A204.1 (cell line): ENCODE measurements at regions not wholly inside any gene's neighbourhood (a gene's known extent, or its start where the extent isn't known, plus 50 kb on each side); places are given as distances from the start of the nearest gene placed in this dataset.
"Not testable (repeated sequence)": the region's sequence is repeated elsewhere in the genome, so short reads cannot be mapped to it uniquely, and the experiment has no call there.

ENCODE experiments used
- FAIRE-seq: peaks from 2 replicates; lab custom pipeline; 2012; peaks lifted over from hg19 to GRCh38; lab: Jason Lieb, UNC

DNA sequence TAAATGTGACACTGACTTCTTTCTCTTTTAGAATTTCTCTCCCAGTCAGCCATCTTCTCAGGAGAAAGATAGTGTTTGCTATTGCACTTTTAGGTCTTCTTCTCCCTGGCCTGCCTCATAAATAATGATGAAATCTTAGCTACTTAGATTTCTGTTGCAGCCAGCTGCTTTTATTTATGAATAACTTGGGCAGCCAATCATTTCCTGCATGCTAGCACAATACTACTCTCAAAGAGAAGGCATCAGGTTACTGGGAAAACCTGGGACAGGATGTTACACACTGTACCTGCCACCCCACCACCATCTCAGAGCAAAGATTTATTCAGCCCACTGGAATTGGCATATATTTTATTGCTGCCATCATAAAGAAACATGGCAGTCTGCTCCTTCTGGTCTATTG lies 266.6 kb downstream of the PRELID2 start:
- FAIRE-seq, result no peak

DNA sequence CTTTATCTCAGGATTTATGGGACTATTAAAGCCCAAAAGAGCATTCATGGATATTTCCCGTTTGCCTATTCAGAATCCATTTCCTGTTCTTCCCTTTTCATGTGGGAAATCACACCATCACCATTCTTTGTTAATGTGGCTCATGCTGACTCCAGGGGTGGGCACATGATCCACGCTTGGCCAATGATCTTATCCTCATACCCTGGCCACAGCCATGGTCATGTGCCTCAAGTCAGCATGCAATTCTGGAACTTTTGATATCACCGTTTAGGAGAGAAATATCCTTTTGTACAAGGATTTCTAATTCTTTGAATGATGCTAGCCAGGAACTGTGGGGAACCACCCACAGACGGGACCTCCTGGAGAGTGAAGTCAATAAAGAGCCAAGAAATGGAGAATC lies 272.2 kb downstream of the PRELID2 start:
- FAIRE-seq, result no peak

DNA sequence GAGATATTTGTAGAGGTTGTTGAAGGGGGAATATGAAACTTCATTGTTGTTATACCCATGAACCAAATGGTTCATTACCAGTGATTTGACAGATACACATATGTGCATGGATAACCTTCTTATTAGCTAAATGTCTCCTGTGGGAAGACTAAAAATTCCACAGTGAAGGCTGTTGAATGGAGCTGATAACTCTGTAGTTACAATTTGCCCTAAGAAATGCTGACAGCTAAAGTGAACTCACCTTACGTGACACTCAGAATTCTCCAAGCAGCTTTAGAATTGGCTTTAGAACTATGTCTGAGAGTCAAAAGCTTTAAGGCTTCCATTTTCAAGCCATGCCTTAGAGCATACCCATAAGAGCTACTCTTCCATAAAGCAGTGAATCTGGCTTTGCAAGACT lies 276.9 kb downstream of the PRELID2 start:
- FAIRE-seq, result no peak

DNA sequence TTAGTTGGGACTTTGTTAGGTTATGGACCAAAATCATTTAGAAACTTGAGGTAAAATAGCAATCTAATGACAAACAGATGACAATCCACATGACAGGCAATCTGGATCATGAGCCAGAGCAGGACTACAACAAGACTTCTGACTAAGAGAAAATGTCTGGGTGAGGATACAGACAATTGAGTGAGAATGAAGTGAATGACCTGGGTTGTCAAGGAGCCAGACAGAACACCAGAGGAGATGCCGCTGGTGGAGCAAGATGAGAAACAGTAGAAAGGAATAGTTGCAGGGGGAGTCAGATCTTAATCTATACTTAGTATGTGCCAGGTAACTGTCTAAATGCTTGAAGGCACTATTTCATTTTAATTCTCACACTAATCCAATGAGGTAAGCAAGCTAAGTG lies 277.8 kb downstream of the PRELID2 start:
- no peak for FAIRE-seq

DNA sequence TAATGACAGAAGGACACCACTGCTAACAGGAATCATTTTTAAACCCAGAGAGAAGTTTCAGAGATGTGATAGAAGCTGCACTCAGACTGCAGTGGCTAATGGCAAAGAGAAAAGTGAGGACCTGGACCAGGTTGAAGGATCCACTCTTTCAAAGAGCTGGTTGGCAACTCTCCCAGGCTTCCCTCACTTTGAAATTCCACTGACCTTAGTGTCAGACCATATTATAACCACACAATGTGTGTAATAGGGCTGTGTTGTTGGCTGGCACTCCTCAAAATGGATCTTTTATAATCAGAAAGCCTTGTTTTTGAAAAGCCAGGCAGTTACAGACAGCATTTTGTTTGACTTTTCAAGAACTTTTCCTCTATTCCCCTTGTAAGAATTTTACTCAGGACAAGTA lies 280.7 kb downstream of the PRELID2 start:
- no peak for FAIRE-seq

DNA sequence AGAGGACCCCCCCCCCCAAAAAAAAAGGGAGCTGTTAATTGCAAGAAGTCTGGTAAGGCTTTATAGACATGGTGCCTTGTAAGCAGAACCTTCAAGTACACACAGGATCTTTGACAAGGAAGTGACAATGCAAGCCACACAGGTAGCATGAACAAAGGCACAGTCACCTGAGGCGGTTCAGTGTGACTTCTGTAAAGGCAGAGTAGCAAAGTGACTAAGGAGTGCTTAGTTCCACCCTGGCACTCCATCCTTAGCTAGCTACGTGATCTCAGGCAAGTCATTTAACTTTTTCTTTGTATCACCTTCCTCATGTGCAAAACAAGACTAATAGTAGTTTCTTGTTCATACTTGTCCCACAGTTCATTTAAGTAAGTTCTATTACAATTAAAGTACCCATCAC lies 282.0 kb downstream of the PRELID2 start:
- no peak for FAIRE-seq

DNA sequence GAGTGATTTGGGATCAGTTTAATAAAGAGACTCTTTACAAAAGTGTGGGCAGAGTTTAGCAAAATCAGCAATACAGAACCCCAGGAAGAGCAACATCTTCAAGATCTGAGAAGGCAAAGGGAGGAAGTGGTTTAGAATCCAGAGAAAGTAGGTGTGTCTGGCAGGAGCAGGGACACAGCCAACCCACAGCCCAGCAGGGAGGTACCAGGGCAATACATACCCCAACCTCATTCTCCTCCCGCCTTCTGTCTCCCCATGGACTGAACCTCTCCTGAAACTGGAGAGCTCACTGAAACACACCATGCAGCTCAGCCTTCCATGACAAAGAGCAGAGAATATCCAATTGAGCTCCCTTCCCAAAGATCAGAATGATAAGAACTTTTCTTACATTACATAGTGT lies 283.4 kb downstream of the PRELID2 start:
- FAIRE-seq, result no peak

DNA sequence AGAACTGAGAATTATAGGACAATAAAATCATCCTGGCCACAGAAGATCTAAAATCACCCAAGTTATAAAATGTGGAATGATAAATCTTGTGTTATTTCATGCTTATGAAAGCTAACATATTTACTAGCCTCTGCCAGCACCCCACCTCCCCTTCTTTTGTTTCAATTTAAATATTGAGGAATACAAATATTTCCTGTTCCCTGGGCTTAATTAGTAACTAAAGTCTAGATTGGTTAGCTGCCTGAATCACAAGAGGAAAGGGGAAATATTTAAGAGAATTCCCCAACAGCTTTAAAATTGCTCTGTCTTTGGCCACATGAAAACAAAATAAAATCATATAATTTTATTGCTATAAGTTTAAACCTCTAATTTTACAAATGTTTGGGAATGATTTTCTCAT lies 287.0 kb downstream of the PRELID2 start:
- FAIRE-seq, result no peak

DNA sequence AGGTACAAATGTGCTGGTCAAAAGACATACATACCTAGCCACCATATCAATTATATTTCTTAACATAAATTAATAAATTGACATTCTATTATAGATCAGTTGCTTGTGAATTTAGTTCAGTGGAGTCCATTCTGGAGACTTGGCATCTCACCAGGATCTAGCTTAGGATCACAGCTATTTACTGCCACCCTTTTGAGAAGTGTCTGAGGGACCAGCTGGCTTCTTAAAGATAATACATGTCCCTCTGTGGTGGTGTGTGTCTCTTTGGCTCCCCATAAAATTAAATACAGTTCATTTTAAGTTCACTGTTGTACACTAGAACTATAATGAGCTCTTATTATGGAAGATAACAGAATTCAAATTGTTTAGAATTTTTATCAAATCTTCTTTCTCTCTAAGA lies 290.7 kb downstream of the PRELID2 start:
- FAIRE-seq, result no peak

DNA sequence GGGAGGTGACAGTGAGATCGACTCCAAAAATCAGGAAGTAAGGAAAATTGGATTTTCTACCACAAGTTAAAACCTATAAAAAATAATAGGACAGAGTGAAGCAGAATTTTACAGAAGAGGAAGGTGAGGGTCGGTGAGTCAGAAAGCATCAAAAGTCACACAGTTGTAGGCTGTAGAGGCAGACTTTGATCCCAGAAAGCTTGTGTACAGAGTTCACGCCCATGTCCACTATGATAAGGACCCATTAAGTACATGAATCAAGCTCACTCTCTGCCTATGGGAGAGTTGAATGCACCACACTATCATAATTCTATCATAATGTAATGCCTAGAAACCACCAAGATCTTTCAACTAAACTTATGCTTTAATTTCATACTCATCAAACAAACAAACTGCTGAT lies 291.2 kb downstream of the PRELID2 start:
- FAIRE-seq, result no peak

DNA sequence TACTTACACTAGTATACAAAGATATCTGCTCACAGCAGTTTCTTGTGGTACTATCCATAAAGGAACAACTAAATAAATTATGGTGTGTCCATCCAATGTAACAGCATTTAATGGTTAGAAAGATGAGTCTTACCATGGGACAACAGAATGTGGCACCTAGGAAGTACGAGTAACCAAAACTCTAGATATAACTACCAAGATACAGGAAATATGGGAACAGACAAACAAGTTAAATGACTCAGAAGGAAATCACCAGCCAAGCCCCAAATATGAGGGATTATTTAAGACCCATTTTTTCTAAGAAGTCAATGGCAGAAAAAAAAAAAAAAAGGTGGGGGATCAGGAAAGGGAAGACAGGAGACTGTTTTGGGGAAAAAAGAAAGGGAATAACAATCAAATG lies 294.8 kb downstream of the PRELID2 start:
- no peak for FAIRE-seq

DNA sequence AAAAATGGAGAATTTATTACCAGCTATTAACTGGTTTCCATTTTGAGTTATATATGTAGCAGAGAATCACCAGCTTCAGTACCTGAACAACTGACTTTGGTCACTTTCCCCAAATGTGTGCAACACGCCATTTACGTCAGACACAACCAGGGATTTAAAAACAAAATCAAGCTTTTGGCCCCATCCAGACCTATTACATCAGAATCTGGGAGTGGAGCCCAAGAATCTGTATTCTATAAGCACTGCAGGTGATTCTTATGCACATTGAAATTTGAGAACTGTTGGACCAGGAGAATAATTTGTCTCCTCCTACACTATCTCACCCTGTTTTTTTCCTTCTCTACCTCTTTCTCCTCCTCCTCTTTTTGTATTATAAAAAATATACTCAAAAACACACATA lies 295.9 kb downstream of the PRELID2 start:
- FAIRE-seq, result no peak

DNA sequence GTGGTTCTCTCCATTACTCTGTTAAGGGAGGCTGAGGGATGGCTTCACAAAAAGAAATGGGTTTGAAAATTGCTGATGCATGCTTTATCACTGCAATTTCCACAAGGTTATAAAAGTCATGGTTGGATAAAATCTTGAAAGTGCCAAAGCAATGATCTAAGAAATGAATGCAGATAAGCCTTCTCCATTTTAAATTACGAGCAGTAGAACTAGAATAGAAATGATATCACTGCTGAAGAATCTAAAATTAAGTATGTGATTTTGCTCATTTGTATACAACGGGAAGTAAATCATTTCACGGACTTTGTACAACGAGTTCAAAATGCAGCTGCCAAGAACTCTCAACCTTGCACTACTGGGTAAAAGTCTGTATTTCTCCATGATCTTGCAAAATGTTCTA lies 299.0 kb downstream of the PRELID2 start:
- FAIRE-seq, result no peak

DNA sequence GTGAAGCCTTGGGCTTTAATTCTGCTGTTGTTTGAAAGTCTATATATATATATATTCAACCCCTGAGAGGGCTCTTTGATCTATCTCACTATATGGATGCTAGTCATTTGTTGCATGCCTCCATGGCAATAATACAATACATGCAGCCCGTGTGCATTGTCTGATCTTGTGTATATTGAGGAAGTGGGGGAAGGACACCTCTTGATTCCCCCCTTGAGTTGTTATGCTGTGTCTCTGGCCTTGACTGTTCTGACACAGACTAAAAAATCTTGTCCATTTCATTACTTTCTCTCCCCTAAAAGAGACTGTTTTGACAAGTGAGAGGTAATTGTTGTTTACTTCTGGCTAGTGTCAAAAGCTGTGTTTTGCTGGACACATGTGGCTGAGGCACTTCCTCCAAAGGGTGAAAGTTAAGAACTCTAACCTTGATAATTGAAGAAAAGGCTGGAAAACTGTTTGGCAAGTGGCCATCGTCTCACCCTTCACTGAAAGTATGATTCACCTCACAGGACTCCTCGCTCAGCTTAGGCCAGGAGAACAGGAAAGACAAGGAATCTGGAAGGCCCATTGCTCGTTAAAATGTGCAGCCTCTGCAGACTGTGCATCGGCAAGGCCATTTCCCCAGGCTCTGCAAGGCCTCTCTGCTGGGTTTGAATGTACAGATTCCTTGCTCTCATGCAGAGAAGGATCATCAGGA lies 304.0 kb downstream of the PRELID2 start:
- FAIRE-seq, result no peak

DNA sequence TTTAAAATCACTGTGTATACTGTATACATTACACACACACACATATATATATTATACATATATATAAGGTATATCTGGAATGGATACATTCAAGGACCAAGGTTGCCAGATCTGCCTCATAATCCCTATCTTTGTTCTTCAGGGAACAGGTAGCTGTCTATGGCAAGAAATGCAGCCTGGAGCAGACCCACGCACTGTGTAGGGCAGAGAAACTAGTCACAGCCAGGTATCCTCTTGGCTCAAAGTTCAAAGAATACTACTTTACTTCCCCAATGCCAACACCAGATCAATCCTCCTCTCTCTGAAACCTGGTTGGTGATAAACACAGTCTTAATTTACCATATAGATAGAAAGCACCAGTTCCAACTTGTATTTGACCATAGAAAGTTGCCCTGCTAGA lies 313.6 kb downstream of the PRELID2 start:
- FAIRE-seq, result no peak

DNA sequence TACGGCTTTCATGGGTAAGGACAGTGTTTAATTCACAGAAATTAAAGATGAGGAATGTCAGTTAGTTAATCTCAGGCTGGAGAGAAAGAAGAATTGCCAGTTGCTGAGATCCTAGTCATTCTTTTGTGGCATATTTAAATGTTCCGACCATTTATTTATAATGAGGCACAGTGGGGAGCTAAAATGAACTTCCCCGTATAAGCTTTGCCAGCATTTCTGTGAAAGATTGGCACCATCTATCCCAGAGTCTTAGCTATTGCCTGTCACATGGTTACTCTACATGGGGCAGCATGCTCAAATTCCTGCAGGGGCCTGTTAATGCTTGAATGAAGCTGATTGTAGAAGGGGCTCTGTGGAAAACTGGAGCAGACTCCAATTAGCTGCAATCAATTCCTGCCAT lies 314.1 kb downstream of the PRELID2 start:
- FAIRE-seq, result no peak

DNA sequence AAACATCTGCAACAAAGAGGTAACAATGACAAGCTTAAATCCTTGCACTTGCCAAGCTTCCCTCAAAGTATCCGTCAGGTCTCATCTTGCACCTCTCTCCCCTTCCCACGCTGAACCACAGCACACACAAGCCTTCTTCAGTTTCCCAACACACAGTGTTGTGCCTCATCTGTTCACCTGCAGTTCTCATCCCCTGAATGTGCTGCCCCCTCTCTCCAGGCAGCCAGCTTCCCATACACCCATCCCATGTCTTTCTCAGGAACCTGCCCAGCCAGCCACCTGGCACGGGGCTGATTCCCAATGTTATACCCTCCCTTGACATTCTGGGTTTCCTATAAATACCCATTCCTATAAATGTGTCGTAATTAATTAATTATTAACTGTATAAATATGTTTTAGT lies 314.8 kb downstream of the PRELID2 start:
- FAIRE-seq, result no peak

DNA sequence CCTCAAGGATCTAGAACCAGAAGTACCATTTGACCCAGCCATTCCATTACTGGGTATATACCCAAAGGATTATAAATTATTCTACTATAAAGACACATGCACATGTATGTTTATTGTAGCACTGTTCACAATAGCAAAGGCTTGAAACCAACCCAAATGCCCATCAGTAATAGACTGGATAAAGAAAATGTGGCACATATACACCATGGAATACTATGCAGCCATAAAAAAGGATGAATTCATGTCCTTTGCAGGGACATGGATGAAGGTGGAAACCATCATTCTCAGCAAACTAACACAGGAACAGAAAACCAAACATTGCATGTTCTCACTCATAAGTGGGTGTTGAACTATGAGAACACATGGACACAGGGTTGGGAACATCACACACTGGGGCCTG lies 317.6 kb downstream of the PRELID2 start:
- FAIRE-seq, result not testable (repeated sequence)

DNA sequence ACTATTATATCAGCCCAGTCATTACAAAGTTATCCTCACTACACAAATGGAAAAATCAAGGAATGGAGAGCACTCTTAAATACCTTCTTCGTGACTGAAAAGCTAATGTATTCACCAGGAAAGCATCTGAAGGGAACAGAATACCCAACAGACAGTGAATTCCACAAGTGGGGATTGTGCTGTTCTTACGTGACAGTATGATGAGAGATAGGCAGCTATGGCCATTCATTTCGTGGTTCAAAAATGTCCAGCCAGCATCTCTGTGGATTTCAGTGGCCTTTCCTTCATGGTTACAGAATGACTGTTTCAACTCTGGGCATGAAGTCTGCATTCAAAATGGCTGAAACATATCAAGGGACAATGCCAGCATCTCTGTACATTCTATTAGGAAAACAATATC lies 323.8 kb downstream of the PRELID2 start:
- no peak for FAIRE-seq

DNA sequence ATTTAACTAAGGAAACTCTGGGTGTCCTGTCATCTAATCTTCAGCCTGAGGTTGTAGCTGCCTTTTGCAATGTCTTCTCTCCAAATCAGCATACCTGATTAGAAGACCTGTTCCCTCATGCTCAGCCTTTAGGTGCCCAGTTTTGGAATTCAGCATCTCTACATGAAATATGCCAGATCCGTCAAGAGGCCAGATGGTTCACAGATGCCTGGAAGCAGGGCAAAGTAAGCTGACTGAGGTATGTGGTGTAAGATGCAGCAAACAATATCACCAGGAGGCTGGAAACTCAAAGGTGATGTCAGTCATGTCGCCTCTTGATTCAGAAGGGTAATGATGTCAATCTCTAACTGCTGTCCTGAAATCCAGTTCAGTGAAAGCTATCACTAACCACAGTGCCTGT lies 324.4 kb downstream of the PRELID2 start:
- FAIRE-seq, result no peak

DNA sequence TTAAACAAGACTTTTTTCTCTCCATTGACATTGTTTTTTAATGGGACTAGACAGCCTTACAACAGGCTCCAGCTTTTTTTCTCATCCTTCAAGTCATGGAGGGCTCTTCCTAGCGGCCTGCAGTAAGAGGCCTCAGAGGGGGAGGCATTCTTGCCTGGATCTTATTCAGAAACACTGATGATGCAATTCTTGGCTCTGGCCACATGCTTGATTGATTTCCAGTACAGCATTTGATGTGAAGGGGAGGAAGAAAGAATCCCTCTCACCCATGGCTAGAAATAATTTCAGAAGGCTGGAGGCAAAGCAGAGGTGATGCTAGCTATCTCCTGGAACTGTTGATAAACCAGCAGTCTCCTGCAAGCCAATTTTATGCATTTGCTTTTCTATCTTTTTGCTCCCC lies 324.8 kb downstream of the PRELID2 start:
- no peak for FAIRE-seq

DNA sequence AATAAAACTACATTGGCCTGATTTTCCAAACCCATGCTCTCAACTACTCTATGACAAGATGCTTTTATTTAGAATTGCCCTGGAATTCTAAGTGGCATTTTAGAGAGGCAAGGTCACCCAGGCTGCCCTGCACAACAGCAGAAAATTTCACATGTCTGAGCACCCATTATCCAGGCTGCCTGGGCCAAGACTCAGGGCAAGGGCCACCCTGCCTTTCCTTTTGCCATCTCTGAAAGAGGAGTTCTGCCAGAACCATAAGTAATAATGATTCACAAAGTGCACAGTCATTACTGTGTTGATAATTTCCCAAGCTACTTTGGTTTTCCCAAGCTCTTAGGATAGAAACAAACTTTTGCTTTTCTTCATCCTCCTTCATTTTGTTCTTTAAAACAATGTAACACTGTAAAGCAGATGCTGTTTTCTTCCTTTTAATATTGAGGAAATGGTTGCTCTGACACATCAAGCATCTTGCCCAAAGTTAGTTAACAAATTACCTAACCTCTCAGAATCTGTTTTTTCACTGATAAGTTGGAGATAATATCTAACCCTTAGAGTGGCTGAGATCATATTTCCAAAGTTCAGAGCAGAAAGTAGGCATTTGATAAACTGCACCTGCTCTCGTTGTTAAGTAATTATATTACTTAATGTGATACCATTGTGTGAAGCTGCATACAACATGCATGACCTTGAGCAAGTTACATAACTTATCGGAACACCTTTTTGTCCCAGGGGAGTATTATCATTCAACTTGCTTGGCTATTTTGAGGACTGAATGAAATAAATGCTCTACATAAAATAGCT lies 325.6 kb downstream of the PRELID2 start:
- no peak for FAIRE-seq

DNA sequence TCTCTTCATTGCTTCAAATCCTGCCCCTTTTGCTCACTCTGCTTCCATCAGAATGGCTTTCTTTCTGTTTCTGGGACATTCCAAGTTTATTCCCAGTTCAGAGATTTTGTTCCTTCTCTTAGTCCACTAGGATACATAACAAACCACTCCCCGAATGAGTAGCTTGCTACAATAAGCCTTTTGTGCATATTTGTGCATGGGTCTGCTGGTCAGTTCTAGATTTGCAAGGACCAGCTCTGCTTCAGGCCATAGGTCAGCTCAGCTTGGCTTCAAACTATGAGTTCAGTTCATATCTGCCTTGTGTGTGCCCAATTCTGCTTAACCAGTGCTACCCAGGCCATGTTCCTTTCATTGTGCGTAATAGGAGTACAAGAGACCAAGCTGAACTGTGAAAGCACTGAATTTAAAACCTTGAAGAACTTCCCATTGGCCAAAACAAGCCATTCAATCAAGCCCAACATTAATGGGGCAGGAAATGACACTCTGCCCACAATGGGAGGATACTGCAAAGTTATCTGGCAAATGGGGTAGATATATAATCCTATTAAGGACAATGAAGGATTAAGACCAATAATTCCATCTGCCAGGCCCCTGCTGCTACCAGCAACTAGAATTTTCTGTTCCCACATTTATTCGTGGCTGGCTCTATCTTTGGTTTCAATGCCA lies 328.8 kb downstream of the PRELID2 start:
- FAIRE-seq, result no peak

DNA sequence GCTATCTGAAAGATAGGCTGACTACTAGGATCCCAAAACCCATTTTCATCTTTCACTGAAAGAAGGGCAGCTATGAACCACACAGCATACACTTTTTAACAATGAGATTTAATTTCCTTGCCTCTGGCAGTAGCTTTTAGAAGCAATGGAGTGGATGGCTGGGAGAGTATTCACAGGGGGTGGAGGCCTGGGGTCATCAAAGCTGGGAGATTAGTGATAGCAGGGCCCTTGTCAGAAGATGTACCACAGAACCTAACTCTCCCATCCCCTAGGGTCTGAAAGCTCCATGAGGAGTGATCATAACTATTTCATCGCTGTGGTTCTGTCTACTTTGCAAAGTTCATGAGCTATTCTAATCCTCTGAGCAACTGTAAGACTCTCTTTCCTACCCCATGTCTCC lies 332.2 kb downstream of the PRELID2 start:
- no peak for FAIRE-seq
